PFSK-1 (cell line): ENCODE measurements at regions not wholly inside any gene's neighbourhood (a gene's known extent, or its start where the extent isn't known, plus 50 kb on each side); places are given as distances from the start of the nearest gene placed in this dataset.

Experiments
- FOXP2 ChIP-seq: optimal IDR thresholded peaks from 2 replicates; pipeline ENCODE3; 2011; ENCODE audit warnings: borderline replicate concordance, control low read depth, inconsistent platforms; ENCODE audit not compliant: insufficient read depth; ENCODE audit errors: extremely low read length, extremely low read depth
- POLR2AphosphoS5 ChIP-seq: IDR thresholded peaks from 2 replicates; pipeline ENCODE4 v1.6.1; 2012; ENCODE audit warnings: low read depth, mild to moderate bottlenecking, control low read depth, low read length, moderate library complexity
- SIN3A ChIP-seq: IDR thresholded peaks from 2 replicates; pipeline ENCODE4 v1.6.1; 2012; ENCODE audit warnings: mild to moderate bottlenecking, low read length, moderate library complexity, borderline replicate concordance; ENCODE audit not compliant: insufficient read depth
- TAF1 ChIP-seq: IDR thresholded peaks from 2 replicates; pipeline ENCODE4 v1.6.1; 2012; ENCODE audit warnings: low read length, control low read depth, borderline replicate concordance; ENCODE audit not compliant: insufficient read depth
- TF ChIP-seq, protein P1 (sequence below), 2 experiments: IDR thresholded peaks; 2 replicates each; pipeline versions ENCODE4 v1.6.1 to v1.8.0; 2011 to 2012; ENCODE audit warnings: low read depth in 2 of 2, low read length in 2 of 2, control low read depth in 1 of 2, inconsistent platforms in 1 of 2, mild to moderate bottlenecking in 1 of 2, moderate library complexity in 1 of 2; ENCODE audit not compliant: insufficient read depth in 1 of 2

DNA sequence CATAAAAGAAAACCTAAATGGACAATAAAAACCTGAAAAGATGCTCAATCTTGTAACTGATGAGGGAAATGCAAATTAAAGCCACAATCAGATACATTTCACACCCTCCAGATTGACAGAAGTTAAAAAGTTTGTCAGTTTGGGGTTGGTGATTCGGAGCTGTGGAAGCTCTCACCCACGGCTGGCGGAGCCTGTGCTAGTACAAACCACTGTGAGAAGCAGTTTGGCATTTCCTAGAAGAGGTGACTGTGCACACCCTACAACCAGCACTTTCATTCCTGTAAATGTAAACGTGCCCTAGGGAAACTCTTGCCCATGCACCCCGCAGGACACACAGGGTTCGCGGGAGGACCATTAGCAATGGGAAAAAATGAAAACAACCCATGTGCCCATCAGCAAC is 114.1 kb downstream of the BMS1 start:
- TF ChIP-seq FOXP2 (no peak), SIN3A (no peak), POLR2AphosphoS5 (no peak), TAF1 (no peak)
- TF ChIP-seq, protein P1, sequence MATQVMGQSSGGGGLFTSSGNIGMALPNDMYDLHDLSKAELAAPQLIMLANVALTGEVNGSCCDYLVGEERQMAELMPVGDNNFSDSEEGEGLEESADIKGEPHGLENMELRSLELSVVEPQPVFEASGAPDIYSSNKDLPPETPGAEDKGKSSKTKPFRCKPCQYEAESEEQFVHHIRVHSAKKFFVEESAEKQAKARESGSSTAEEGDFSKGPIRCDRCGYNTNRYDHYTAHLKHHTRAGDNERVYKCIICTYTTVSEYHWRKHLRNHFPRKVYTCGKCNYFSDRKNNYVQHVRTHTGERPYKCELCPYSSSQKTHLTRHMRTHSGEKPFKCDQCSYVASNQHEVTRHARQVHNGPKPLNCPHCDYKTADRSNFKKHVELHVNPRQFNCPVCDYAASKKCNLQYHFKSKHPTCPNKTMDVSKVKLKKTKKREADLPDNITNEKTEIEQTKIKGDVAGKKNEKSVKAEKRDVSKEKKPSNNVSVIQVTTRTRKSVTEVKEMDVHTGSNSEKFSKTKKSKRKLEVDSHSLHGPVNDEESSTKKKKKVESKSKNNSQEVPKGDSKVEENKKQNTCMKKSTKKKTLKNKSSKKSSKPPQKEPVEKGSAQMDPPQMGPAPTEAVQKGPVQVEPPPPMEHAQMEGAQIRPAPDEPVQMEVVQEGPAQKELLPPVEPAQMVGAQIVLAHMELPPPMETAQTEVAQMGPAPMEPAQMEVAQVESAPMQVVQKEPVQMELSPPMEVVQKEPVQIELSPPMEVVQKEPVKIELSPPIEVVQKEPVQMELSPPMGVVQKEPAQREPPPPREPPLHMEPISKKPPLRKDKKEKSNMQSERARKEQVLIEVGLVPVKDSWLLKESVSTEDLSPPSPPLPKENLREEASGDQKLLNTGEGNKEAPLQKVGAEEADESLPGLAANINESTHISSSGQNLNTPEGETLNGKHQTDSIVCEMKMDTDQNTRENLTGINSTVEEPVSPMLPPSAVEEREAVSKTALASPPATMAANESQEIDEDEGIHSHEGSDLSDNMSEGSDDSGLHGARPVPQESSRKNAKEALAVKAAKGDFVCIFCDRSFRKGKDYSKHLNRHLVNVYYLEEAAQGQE (IDR thresholded peaks at IDR 0.05; ENCODE audit: insufficient read depth in 1 of 2, low read depth in 2 of 2, low read length in 2 of 2), result no peak

GRCh38 chr10:42898037-42898960 is 115.7 kb downstream of the BMS1 start:
- no peak for TF ChIP-seq POLR2AphosphoS5
- TF ChIP-seq, protein P1 (IDR thresholded peaks at IDR 0.05; ENCODE audit: insufficient read depth in 1 of 2, low read depth in 2 of 2, low read length in 2 of 2), result no peak
- no peak for TF ChIP-seq FOXP2
- TF ChIP-seq TAF1, result no peak
- TF ChIP-seq SIN3A, result no peak

DNA sequence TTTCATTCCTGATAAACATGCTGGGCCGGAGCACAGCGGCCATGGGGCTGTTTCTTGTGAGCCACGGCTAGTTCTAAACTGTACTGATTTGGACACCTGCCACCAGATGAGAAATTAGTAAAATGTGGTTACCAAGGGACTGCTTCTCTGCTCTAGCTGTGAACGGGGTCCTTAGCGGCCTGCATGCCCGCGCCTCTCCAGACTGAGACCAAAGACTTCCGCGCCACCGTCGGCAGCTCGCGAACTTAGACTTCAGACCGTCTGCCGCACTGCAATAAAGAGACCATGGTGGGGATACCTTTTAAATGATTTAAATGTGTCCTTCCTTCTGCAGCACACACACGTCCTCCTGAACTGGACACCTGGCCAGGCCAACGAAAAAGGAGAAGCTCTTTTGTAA is 116.4 kb downstream of the BMS1 start:
- TF ChIP-seq TAF1 (no peak), POLR2AphosphoS5 (no peak), SIN3A (no peak), FOXP2 (no peak)
- TF ChIP-seq, protein P1 (IDR thresholded peaks at IDR 0.05; ENCODE audit: insufficient read depth in 1 of 2, low read depth in 2 of 2, low read length in 2 of 2), result no peak

DNA sequence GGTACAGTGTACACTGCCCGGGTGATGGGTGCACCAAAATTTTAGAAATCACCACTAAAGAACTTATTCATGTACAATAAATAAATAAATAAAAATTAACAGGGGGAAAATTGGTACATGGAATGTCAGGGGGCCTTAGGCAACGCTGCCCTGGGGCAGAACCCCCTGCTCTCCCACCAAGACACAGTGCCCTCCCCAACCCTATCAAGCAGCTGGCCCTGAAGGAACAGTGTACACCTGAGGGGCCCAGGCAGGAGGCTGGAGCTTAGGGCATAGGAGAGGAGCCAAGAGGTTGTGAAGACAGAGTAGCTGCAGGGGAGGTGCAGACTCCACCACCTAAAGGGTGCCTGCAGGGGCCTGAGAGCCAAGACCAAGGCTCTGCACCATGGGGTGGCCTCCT is 128.8 kb downstream of the BMS1 start:
- TF ChIP-seq SIN3A (no peak), TAF1 (no peak), POLR2AphosphoS5 (no peak)

GRCh38 chr10:42916974-42917373 is 134.4 kb downstream of the BMS1 start:
- TF ChIP-seq POLR2AphosphoS5 (no peak), SIN3A (no peak), FOXP2 (no peak), TAF1 (no peak)
- TF ChIP-seq, protein P1 (IDR thresholded peaks at IDR 0.05; ENCODE audit: insufficient read depth in 1 of 2, low read depth in 2 of 2, low read length in 2 of 2), result no peak
